DMS114 treated with DMSO at 0.1 percent for 48 hours (cell line): ENCODE measurements at regions not wholly inside any gene's neighbourhood (a gene's known extent, or its start where the extent isn't known, plus 50 kb on each side); places are given as distances from the start of the nearest gene placed in this dataset.
"Not testable (repeated sequence)": the region's sequence is repeated elsewhere in the genome, so short reads cannot be mapped to it uniquely, and the experiment has no call there.

Experiments
- DNase-seq: peaks from one replicate; lab custom pipeline; 2025; ENCODE audit not compliant: unreplicated experiment; lab: John Stamatoyannopoulos, UW

DNA sequence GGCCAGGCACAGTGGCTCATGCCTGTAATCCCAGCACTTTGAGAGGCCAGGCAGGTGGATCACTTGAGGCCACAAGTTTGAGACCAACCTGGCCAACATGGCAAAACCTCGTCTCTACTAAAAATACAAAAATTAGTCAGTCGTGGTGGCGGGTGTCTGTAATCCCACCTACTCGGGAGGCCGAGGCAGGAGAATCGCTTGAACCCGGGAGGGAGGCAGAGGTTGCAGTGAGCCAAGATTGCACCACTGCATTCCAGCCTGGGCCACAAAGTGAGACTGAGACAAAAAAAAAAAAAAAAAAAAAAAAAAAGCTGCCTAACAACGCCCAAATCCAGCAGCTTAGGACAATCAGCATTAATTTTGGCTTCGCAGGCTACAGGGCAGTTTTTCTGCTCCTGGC is 167.1 kb downstream of the GOSR1 start:
- DNase-seq = not testable (repeated sequence)

DNA sequence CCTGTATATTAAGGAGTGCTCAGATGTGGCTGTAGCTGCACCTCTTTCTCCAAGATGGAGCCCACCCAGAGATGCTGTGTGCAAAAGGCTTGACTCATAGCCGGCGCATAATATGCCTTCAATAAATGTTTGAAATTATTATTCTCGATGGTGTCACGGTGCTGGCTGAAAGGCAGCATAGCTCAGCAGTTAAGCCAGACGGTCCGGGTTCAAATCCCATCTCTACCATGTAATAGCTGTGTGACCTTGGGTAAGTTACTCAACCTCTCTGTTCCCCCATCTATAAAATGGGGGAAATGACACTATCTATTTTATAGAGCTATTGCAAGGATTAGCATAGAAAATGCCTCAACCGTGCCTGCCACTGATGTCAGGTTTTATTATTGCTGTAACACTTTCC is 164.2 kb downstream of the GOSR1 start:
- not testable (repeated sequence) for DNase-seq

DNA sequence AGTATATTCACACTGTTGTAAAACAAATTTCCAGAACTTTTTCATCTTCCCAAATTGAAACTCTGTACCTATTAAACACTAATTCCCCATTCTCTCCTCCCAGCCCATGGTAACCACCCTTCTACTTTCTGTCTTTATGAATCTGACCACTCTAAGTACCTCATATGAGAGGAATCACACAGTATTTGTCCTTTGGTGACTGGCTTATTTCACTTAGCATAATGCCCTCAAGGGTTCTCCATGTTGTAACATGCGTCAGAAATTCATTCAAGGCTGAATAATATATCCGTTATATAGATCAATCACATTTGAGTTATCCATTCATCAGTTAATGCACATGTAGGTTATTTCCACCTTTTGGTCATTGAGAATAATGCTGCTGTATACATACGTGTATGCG is 162.2 kb downstream of the GOSR1 start:
- DNase-seq = not testable (repeated sequence)

DNA sequence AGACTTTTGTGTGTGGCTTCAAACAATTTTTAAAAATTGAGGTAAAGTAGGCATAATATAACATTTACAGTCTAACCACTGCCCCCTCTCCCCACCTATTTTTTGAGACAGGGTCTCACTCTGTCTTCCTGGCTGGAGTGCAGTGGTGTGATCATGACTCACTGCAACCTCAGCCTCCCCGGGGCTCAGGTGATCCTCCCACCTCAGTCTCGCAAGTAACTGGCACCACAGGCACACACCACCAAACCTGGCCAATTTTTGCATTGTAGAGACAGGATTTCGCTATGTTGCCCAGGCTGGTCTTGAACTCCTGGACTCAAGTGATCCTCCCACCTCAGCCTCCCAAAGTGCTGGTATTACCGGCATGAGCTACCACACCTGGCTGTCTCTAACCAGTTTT is 161.8 kb downstream of the GOSR1 start:
- DNase-seq = not testable (repeated sequence)

DNA sequence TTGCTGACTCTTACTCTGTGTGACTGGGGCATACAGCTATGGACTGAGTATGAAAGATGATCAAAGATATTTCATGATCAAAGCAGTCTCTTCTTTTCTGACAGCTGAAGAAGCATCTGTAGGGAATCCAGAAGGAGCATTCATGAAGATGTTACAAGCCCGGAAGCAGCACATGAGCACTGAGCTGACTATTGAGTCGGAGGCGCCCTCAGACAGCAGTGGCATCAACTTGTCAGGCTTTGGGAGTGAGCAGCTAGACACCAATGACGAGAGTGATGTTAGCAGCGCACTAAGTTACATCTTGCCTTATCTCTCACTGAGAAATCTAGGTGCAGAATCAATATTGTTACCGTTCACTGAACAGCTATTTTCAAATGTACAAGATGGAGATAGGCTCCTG is 154.4 kb downstream of the GOSR1 start:
- not testable (repeated sequence) for DNase-seq

DNA sequence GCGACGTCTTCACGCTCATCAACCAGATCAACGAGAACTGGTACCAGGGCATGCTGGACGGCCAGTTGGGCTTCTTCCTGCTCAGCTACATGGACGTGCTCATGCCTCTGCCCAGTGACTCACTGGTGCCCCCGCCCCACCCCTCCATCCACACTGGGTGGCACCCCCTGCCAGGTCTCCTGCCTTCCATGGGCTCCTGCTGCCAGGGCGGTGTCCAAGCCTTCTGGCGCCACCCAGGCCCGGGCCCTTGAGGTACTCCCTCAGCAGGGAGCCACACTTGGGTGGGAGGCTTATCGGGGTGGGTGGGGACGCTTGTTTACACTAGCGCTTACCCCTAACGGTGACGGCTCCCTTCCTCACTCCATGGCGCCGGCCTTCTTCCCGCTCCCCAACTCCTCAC is 148.2 kb downstream of the GOSR1 start:
- DNase-seq = not testable (repeated sequence)

DNA sequence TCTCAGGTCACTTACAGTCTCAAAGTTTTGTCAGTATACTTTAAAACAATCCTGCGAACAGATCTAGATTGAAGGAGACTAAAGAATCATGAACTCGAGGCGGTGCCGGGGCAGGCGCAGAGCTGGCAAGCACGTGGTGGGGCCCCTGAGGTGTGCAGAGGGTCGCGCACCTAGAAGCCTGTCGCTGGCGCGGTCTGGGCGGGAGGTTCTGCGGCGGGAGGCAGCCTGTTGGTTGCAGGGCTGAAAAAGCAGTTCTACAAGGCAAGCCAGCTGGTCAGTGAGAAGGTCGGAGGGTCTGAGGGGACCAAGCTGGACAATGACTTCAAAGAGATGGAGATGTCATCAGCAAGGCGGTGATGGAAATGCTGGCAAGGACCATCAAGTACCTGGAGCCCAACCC is 147.0 kb downstream of the GOSR1 start:
- not testable (repeated sequence) for DNase-seq

DNA sequence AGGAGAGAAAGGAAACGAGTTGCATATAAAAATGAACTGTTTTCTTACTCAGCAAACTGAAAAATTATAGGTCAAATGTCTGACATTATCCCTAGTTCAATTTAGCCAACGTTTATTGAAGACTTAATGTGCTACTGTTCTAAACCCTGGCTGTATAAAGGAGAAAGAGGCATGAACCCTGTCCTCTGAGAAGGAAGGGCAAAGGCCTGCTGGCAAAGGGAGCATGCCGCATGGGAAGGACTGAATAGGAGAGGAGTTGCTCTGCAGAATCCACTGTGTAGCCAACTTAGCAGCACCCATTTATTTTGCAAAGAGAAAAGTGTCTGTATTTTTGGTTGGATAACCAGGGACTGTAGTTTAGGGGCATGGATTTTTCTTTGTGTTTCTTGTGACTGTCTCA is 132.5 kb downstream of the GOSR1 start:
- not testable (repeated sequence) for DNase-seq

DNA sequence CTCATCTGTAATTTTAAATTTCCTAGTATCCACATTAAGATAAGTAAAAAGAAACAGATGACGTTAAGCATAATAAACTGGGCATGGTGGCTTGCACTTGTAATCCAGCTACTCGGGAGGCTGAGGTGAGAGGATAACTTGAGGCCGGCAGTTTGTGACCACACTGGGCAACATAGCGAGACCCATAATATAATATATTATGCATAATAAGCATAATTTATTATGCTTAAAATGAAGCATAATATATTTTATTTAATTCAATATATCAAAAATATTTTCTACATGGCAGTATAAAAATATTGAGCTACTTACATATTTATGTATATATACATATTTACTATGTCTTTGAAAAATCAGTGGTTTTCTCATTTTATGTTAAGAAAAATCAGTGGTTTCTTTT is 128.3 kb downstream of the GOSR1 start:
- DNase-seq = no peak

DNA sequence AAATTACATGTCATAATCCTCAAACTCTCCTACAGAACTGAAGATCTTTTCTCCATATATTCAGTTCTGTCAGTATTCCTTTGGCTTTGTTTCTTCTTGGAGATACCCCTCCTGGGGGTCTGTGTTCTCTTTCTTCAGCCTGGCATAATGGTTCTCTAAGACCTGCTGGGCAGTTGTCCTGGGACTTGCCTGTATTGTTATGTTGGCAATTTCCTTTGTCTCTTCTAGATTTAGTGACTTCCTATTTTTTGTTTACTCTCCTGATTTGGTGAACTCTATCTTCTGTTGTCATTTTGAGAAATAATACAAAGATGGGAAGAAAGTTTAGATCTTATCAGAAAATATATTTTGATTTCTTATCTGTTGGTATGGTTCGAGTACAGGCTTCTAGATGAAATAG is 127.8 kb downstream of the GOSR1 start:
- no peak for DNase-seq

DNA sequence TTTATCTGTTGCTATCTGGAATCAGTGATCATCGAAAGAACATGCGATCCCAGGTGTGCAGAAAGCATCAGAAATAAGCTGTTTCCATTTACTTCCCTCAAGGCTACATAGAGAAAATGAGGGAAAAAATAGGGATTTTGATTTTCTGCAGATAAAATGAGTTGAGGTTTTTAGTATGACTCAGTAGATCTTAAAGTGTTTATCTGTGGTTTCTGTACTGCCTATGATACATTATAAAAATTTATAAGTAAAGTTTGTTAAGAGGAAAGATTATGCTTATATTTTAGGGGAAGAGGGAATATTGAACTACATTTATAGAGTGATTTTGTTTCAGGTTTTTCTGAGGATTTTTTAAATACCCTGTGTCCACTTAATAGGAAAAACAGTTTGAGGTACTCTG is 125.2 kb downstream of the GOSR1 start:
- DNase-seq = not testable (repeated sequence)

DNA sequence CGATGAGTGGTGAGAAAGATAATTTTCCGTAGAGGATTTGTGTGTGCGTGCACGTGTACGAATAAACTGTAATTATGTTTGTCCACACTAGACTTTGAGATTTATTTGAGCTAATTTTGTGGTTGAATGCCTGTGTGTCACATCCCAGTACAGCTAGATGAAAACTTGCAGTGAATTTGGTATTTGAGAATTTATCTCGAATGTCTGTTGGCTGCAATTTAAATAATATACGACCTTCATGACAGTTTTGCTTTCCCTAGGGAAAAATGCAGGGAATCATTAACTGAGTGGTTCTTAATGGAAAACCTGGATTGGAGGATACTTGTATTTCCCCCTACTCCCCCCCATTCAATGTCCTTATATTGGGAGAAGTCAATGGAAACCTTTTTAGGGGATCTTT is 124.8 kb downstream of the GOSR1 start:
- not testable (repeated sequence) for DNase-seq

DNA sequence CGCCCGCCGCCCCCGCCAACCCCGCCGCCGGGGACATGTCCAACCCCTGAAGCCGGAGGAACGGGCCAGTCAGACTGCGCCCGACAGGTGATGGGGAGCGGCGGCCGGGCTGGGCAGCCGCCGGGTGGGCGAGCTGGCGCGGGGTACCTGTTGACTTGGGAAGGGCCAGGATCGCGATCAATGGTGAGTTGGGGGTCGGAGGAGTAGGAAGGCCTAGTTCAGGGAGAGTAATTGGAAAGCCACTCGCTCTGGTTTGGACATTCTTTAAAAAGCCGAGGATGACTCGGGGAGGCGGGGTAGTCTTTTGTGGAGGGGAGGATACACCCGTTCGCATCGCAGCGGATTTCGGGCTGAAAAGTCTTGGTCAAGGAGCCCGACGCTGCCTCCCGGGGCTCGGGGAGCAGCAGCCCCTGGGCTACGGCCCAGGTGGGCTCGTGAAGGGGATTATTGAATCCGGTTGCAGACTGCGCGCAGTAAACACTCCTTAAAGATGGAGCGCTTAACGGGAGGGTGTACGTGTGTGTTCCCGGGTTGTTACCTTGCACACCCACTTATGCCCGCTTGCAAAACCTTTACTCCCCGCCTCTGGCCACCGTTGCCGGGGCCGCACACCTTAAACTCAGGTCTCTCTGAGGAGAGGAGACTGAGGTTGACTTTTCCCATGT is 123.8 kb downstream of the GOSR1 start:
- no peak for DNase-seq

DNA sequence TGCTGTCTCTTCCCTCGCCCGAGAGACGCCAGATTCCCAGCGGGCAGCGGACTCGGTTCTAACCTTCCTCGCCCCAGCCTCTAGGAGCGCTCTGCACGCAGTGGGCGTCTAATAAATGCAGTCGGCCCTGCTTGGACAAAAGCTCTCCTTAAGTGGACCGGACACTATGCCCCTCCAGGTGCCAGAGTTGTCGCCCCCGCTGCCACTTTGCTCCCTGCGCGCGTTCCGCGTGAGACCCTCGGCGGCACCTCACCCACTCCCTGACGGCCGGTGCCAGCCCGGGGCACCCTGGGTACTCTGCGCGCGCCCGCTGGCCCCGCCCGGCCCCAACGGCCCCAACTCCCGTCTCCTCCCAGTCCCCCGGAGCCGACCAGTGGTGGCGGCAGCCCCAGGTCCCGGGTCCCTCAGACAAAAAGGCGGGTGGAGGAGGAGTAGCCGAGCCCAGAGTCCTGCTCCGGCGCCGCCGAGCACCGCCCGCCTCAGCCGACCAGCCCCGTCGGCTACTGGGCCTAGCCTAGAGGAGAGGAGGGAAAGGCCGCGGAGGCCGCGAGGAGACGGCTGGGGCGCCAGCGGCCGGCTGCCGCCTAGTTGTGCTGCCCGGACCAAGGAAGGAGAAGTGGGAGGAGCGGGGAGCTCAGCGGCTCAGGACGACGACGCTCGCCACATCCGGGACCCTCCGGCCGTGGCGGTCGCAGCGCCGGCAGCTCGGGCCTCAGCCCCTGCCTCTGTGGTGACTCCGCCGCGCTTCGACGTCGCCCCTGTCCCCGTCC is 123.0 kb downstream of the GOSR1 start:
- DNase-seq = peak; percentile 79

DNA sequence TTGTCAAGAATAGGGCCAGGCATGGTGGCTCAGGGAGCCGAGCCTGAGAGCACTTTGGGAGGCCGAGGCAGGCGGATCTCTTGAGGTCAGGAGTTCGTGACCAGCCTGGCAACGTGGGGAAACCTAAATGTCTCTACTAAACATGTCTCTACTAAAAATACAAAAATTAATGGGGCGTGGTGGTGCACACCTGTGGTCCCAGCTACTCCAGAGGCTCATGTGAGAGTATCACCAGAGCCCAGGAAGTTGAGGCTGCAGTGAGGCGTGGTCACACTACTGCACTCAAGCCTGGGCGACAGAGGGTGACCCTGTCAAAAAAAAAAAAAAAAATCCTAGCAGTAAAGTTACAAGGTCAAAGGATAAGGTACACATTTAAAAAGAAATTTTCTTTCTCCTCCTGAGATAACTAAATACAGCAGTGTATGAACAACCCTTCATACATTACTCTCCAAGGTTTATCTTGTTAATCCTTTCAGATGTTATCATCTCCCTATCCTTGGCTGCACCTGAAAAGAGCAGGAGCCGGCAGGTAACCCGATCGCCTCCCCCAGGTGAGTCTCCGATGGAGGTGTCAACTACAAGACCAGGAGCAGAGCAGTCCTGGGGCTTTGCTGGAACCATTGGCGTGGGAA is 122.3 kb downstream of the GOSR1 start:
- DNase-seq = no peak

DNA sequence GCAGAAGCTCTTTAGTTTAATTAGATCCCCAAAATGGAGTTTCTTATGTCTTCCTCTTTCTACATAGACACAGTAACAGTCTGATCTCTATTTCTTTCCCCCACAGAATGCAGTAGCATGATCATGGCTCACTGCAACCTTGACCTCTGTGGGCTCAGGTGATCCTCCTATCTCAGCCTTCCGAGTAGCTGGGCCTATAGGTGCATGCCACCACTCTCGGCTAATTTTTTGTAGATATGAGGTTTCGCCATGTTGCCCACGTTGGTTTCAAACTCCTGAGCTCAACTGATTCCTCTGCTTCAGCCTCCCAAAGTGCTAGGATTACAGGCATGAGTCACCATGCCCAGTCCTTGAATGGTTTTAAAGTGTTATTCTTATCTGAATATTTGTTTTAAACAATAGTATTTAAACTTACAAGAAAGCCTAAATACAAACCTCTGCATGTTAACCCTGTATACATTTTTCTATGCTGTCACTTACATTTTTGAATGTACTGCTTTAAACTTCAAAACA is 120.6 kb downstream of the GOSR1 start:
- no peak for DNase-seq

DNA sequence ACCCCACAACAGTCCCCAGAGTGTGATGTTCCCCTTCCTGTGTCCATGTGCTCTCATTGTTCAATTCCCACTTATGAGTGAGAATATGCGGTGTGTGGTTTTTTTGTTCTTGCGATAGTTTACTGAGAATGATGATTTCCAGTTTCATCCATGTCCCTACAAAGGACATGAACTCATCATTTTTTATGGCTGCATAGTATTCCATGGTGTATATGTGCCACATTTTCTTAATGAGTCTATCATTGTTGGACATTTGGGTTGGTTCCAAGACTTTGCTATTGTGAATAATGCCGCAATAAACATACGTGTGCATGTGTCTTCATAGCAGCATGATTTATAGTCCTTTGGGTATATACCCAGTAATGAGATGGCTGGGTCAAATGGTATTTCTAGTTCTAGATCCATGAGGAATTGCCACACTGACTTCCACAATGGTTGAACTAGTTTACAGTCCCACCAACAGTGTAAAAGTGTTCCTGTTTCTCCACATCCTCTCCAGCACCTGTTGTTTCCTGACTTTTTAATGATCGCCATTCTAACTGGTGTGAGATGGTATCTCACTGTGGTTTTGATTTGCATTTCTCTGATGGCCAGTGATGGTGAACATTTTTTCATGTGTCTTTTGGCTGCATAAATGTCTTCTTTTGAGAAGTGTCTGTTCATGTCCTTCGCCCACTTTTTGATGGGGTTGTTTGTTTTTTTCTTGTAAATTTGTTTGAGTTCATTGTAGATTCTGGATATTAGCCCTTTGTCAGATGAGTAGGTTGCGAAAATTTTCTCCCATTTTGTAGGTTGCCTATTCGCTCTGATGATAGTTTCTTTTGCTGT is 120.0 kb downstream of the GOSR1 start:
- not testable (repeated sequence) for DNase-seq

DNA sequence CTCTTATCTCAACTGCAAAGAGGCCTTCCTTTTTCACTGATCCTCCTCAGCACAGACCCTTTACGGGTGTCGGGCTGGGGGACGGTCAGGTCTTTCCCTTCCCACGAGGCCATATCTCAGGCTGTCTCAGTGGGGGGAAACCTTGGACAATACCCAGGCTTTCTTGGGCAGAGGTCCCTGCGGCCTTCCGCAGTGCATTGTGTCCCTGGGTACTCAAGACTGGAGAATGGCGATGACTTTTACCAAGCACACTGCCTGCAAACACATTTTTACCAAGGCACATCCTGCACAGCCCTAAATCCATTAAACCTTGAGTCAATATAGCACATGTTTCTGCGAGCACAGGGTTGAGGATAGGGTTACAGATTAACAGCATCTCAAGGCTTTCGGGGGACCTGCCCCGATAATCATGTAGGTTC is 117.8 kb downstream of the GOSR1 start:
- not testable (repeated sequence) for DNase-seq

DNA sequence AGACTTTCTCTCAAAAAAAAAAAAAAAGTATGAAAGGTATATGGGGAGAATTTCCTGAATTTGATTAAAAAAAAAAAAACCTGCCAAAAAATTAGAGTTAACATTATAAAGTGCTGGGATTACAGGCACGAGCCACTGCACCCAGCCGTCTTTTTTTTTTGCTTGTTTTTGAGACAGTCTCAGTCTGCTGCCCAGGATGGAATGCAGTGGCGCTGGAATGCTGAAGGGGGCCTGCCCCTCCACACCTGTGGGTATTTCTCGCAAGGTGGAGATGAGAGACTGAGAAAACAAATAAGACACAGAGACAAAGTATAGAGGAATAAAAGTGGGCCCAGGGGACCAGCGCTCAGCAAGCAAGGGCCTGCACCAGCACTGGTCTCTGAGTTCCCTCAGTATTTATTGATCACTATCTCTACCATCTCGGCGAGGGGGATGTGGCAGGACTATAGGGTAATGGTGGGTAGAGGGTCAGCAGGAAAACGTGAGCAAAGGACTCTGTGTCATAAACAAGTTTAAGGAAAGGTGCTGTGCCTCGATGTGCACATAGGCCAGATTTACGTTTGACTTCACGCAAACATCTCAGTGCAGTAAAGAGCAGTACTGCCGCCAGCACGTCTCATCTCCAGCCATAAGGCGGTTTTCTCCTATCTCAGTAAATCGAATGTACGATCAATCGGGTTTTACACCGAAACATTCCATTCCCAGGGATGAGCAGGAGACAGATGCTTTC is 117.2 kb downstream of the GOSR1 start:
- no peak for DNase-seq

DNA sequence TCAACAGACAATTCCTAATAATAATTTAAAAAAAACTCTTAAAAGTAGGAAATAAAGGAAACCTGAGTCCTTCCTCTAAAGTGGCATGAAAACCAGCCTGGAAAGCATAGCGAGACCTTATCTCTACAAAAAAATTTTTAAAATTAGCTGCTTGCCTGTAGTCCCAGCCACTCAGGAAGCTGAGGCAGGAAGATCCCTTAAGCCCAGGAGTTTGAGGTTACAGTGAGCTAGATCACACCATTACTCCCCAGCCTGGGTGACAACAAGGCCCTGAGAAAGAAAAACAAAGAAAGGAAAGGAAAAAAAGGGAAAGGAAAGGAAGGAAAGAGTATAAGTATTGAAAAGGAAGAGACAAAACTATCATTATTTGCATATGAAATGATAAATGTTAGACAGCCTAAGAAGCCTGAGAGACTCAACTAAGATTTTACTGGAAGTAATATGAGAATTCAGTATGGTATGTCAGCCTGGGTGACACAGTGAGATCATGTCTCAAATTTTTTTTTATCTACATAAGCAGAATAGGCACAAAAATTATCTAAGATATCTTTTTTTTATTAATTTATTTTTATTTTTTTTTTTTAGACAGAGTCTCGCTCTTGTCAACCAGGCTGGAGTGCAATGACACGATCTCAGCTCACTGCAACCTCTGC is 113.0 kb downstream of the GOSR1 start:
- DNase-seq = no peak
